Caco-2 (cell line): ENCODE measurements at regions not wholly inside any gene's neighbourhood (a gene's known extent, or its start where the extent isn't known, plus 50 kb on each side); places are given as distances from the start of the nearest gene placed in this dataset.

Experiments
- BruUV-seq: library from RNA; stranded (reverse); fragments of 400-500 nt; replicated peaks from 2 replicates; lab custom pipeline; 2021; lab: Mats Ljungman, UMichigan
- CTCF ChIA-PET: fragments of 300-600 bp; sonication (Branson Sonifier 250); formaldehyde crosslinking; loops from one replicate; lab custom pipeline; 2022; ENCODE audit warnings: antibody characterized with exemption; lab: Charles Lee
- POLR2A ChIA-PET: fragments of 300-600 bp; sonication (Branson Sonifier 250); formaldehyde crosslinking; loops from one replicate; lab custom pipeline; 2022; ENCODE audit warnings: antibody characterized with exemption; lab: Charles Lee
- DNase-seq, 2 experiments: peaks; one replicate each; pipeline versions ENCODE4 v3.0.0 to v3.0.0-alpha.2; 2020 to 2022
- H3K27me3 ChIP-seq: replicated peaks from 2 replicates; pipeline ENCODE4 v1.6.0; 2011; ENCODE audit warnings: low read length; ENCODE audit not compliant: control insufficient read depth, insufficient read depth
- H3K36me3 ChIP-seq: 2 replicates; pipeline ENCODE4 v1.5.1; 2011; ENCODE audit warnings: low read length; ENCODE audit not compliant: control insufficient read depth, insufficient read depth
- H3K4me1 ChIP-seq: fragments of 250-450 bp; sonication (Bioruptor Pico); 2 replicates; pipeline ENCODE4 v1.5.1; 2020; ENCODE audit warnings: mild to moderate bottlenecking
- H3K4me3 ChIP-seq: 2 replicates; pipeline ENCODE4 v1.5.1; 2011; ENCODE audit warnings: low read depth, mild to moderate bottlenecking, control low read depth, low read length
- H3K9me3 ChIP-seq: fragments of 250-450 bp; sonication (Bioruptor Pico); 2 replicates; pipeline ENCODE4 v1.5.1; 2020; ENCODE audit warnings: mild to moderate bottlenecking, moderate library complexity
- H3K27ac Mint-ChIP-seq: one replicate; pipeline ENCODE4 v1.8.0; 2022; ENCODE audit warnings: mixed read lengths; ENCODE audit not compliant: unreplicated experiment
- H3K27me3 Mint-ChIP-seq: one replicate; pipeline ENCODE4 v1.8.0; 2022; ENCODE audit warnings: mixed read lengths; ENCODE audit not compliant: insufficient read depth, unreplicated experiment
- H3K36me3 Mint-ChIP-seq: one replicate; pipeline ENCODE4 v1.8.0; 2022; ENCODE audit warnings: mild to moderate bottlenecking, mixed read lengths; ENCODE audit not compliant: insufficient read depth, unreplicated experiment
- H3K4me1 Mint-ChIP-seq: one replicate; pipeline ENCODE4 v1.8.0; 2022; ENCODE audit warnings: low read depth, mixed read lengths; ENCODE audit not compliant: unreplicated experiment
- H3K4me3 Mint-ChIP-seq: one replicate; pipeline ENCODE4 v1.8.0; 2022; ENCODE audit warnings: mild to moderate bottlenecking, moderate library complexity, mixed read lengths; ENCODE audit not compliant: unreplicated experiment
- H3K9me3 Mint-ChIP-seq: one replicate; pipeline ENCODE4 v1.8.0; 2022; ENCODE audit warnings: mixed read lengths; ENCODE audit not compliant: unreplicated experiment
- intact Hi-C: fragments of 100-400 bp; cut with micrococcal nuclease; formaldehyde crosslinking; loops from one replicate; pipeline ENCODE4 v1.10.0; 2022; ENCODE audit not compliant: unreplicated experiment
- TF ChIP-seq, protein P1 (sequence below), 2 experiments: fragments of 200-600 bp in 1 of 2; IDR thresholded peaks; 1 replicate in 1 of 2; 2 replicates in 1 of 2; pipeline versions ENCODE4 v1.5.1 to v1.8.0; 2011 to 2022; ENCODE audit warnings: antibody characterized with exemption in 1 of 2, control low read depth in 1 of 2, inconsistent platforms in 1 of 2, low read depth in 1 of 2, low read length in 1 of 2, mild to moderate bottlenecking in 1 of 2, moderate library complexity in 1 of 2; ENCODE audit not compliant: insufficient read depth in 1 of 2, severe bottlenecking in 1 of 2, unreplicated experiment in 1 of 2

DNA sequence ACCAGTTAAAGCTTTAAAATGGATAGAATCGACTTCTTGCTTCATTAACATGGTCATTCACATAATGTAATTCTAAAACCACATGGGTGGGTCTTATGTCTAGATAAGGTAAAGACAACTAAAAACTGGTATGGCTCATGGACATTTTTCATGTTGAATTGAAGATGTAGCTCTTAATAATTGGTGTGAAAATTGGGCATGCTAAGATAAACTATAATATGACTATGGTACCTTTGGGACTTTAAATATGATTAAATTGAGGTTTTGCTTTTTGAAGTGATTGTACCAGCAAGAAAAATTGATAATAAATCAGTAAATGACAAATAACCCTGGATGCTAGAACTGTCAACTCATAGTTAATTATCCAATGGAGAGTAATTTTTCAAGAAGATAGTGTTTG, 710.7 kb upstream of the PTPRD start:
- intact Hi-C loops = no loop called here
- no peaks in the 10 kb centered on the region for H3K27me3 Mint-ChIP-seq
- no peaks in the 10 kb centered on the region for H3K4me1 ChIP-seq
- no peak overlapping the region for H3K27ac Mint-ChIP-seq
- no peak for DNase-seq
- TF ChIP-seq, protein P1, sequence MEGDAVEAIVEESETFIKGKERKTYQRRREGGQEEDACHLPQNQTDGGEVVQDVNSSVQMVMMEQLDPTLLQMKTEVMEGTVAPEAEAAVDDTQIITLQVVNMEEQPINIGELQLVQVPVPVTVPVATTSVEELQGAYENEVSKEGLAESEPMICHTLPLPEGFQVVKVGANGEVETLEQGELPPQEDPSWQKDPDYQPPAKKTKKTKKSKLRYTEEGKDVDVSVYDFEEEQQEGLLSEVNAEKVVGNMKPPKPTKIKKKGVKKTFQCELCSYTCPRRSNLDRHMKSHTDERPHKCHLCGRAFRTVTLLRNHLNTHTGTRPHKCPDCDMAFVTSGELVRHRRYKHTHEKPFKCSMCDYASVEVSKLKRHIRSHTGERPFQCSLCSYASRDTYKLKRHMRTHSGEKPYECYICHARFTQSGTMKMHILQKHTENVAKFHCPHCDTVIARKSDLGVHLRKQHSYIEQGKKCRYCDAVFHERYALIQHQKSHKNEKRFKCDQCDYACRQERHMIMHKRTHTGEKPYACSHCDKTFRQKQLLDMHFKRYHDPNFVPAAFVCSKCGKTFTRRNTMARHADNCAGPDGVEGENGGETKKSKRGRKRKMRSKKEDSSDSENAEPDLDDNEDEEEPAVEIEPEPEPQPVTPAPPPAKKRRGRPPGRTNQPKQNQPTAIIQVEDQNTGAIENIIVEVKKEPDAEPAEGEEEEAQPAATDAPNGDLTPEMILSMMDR (IDR thresholded peaks at IDR 0.05; ENCODE audit: insufficient read depth in 1 of 2, low read depth in 1 of 2, low read length in 1 of 2, severe bottlenecking in 1 of 2, unreplicated experiment in 1 of 2) = no peak
- H3K9me3 Mint-ChIP-seq = no peaks in the 10 kb centered on the region
- H3K4me3 Mint-ChIP-seq = no peak overlapping the region
- no peaks in the 10 kb centered on the region for H3K27me3 ChIP-seq
- H3K9me3 ChIP-seq = no peaks in the 10 kb centered on the region
- no peaks in the 10 kb centered on the region for H3K4me1 Mint-ChIP-seq
- H3K36me3 ChIP-seq = no peaks in the 10 kb centered on the region
- H3K36me3 Mint-ChIP-seq = no peaks in the 10 kb centered on the region
- POLR2A ChIA-PET = no interaction called here
- CTCF ChIA-PET = no interaction called here
- no TSS peak for BruUV-seq
- no peak overlapping the region for H3K4me3 ChIP-seq

DNA sequence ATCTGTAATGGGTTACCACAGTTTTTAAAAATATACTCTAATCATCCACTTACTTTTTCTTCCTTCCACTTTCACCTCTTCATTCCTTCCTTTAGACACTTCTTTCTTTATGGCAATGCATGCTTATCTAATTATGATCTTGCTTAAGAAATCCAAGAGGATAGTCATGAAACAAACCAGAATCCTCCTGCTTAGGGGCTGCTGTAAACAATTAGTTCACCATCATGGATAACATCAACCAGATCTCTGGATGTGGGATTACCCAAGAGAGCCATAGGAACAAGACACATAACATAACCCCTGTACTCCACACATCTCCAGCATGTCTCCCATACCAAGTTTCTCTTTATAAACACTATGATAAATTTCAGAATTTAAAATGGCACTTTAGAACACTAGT, 713.4 kb upstream of the PTPRD start:
- Histone ChIP-seq H3K4me3 (no peak overlapping the region), H3K36me3 (no peaks in the 10 kb centered on the region), H3K4me1 (no peaks in the 10 kb centered on the region), H3K9me3 (no peaks in the 10 kb centered on the region), H3K27me3 (no peaks in the 10 kb centered on the region)
- BruUV-seq = no TSS peak
- Mint-ChIP-seq H3K4me3 (no peak overlapping the region), H3K4me1 (no peaks in the 10 kb centered on the region), H3K36me3 (no peaks in the 10 kb centered on the region), H3K9me3 (no peaks in the 10 kb centered on the region), H3K27me3 (no peaks in the 10 kb centered on the region), H3K27ac (no peak overlapping the region)
- CTCF ChIA-PET = no interaction called here
- POLR2A ChIA-PET = no interaction called here
- intact Hi-C loops = no loop called here
- TF ChIP-seq, protein P1 (IDR thresholded peaks at IDR 0.05; ENCODE audit: insufficient read depth in 1 of 2, low read depth in 1 of 2, low read length in 1 of 2, severe bottlenecking in 1 of 2, unreplicated experiment in 1 of 2) = no peak
- no peak for DNase-seq

DNA sequence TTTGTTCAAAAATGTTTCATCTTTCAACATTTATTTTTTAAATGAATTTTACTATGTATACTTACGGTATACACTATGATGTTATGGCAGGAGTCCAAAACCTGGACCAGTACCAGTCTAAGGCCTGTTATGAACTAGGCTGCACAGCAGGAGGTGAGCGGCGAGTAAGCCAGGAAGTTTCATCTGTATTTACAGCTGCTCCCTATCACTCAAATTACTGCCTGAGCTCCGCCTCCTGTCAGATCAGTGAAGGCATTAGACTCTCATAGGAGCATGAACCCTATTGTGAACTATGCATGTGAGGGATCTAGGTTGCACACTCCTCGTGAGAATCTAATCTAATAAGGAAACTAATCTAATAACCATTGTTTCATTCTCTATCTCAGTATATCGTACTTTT, 715.5 kb upstream of the PTPRD start:
- Histone ChIP-seq H3K27me3 (no peaks in the 10 kb centered on the region), H3K9me3 (no peaks in the 10 kb centered on the region), H3K4me1 (no peaks in the 10 kb centered on the region), H3K4me3 (no peak overlapping the region), H3K36me3 (no peaks in the 10 kb centered on the region)
- intact Hi-C loops = no loop called here
- TF ChIP-seq, protein P1 (IDR thresholded peaks at IDR 0.05; ENCODE audit: insufficient read depth in 1 of 2, low read depth in 1 of 2, low read length in 1 of 2, severe bottlenecking in 1 of 2, unreplicated experiment in 1 of 2) = no peak
- no peak overlapping the region for H3K4me3 Mint-ChIP-seq
- DNase-seq = no peak
- no peaks in the 10 kb centered on the region for H3K4me1 Mint-ChIP-seq
- no peaks in the 10 kb centered on the region for H3K36me3 Mint-ChIP-seq
- ChIA-PET POLR2A (no interaction called here), CTCF (no interaction called here)
- H3K27ac Mint-ChIP-seq = no peak overlapping the region
- no peaks in the 10 kb centered on the region for H3K9me3 Mint-ChIP-seq
- no TSS peak for BruUV-seq
- H3K27me3 Mint-ChIP-seq = no peaks in the 10 kb centered on the region
